Upper lobe of right lung (tissue), 1 donor: ENCODE measurements at regions not wholly inside any gene's neighbourhood (a gene's known extent, or its start where the extent isn't known, plus 50 kb on each side); places are given as distances from the start of the nearest gene placed in this dataset.

ENCODE experiments used
- ATAC-seq: fragments of 200-7000 bp; cut with Tn5 transposase; one replicate; pipeline ENCODE4 v1.9.1; 2020; ENCODE audit warnings: mild to moderate bottlenecking, moderate library complexity
- DNase-seq: peaks from one replicate; pipeline ENCODE4 v3.0.0-alpha.2; 2020
- H3K27ac ChIP-seq: fragments of 200-600 bp; one replicate; pipeline ENCODE4 v1.8.0; 2022
- H3K27me3 ChIP-seq: fragments of 200-600 bp; one replicate; pipeline ENCODE4 v1.8.0; 2022; ENCODE audit warnings: mild to moderate bottlenecking
- H3K36me3 ChIP-seq: fragments of 200-600 bp; one replicate; pipeline ENCODE4 v1.8.0; 2022
- H3K4me1 ChIP-seq: fragments of 200-600 bp; one replicate; pipeline ENCODE4 v1.8.0; 2022
- H3K4me3 ChIP-seq: fragments of 200-600 bp; one replicate; pipeline ENCODE4 v1.8.0; 2022; ENCODE audit warnings: mild to moderate bottlenecking
- H3K9me3 ChIP-seq: fragments of 200-600 bp; one replicate; pipeline ENCODE4 v1.8.0; 2022
- intact Hi-C: fragments of 100-400 bp; cut with DNase I; formaldehyde crosslinking; loops from one replicate; pipeline ENCODE4 v1.11.0; 2022
- TF ChIP-seq, protein P1 (sequence below): fragments of 200-600 bp; IDR thresholded peaks from one replicate; pipeline ENCODE4 v1.8.0; 2022; ENCODE audit warnings: antibody characterized with exemption
- donor health status: DM: no; HTN: yes; CAD: no; lungs with severe emphysema.

DNA sequence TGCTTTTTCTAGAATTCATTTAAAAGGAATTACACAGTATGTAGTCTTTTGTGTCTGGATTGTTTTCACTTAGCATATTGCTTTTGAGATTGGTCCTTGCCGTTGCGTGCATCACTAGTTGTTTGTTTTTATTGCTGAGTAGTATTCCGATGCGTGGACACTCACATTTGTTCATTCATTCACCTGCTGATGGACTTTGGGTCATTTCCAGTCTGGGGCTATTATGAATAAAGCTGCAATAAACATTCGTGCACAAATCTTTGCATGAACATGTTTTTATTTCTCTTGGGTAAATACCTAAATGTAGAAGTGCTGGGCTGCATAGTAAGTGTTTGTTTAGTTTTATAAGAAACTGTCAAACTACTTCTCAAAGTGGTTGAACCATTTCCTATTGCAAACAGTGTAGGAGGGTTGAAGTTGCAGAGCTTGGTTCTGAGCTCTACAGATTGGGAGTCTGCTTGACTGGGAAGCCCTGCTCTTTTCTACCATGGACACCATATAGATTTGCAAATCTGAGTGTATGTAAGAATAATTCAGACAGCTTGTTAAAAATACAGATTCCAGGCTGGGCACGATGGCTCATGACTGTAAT is 404.7 kb upstream of the PROX1 start:
- H3K4me1 ChIP-seq, result no peaks in the 10 kb centered on the region
- no peak overlapping the region for H3K27ac ChIP-seq
- intact Hi-C loops, result no loop called here
- H3K27me3 ChIP-seq, result no peaks in the 10 kb centered on the region
- TF ChIP-seq, protein P1, sequence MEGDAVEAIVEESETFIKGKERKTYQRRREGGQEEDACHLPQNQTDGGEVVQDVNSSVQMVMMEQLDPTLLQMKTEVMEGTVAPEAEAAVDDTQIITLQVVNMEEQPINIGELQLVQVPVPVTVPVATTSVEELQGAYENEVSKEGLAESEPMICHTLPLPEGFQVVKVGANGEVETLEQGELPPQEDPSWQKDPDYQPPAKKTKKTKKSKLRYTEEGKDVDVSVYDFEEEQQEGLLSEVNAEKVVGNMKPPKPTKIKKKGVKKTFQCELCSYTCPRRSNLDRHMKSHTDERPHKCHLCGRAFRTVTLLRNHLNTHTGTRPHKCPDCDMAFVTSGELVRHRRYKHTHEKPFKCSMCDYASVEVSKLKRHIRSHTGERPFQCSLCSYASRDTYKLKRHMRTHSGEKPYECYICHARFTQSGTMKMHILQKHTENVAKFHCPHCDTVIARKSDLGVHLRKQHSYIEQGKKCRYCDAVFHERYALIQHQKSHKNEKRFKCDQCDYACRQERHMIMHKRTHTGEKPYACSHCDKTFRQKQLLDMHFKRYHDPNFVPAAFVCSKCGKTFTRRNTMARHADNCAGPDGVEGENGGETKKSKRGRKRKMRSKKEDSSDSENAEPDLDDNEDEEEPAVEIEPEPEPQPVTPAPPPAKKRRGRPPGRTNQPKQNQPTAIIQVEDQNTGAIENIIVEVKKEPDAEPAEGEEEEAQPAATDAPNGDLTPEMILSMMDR, result no peak
- no peak overlapping the region for H3K4me3 ChIP-seq
- no peaks in the 10 kb centered on the region for H3K36me3 ChIP-seq
- H3K9me3 ChIP-seq, result no peaks in the 10 kb centered on the region
- ATAC-seq (peak; percentile 66), DNase-seq (no peak)

GRCh38 chr1:213584272-213584671 is 403.5 kb upstream of the PROX1 start:
- no peak for DNase-seq

DNA sequence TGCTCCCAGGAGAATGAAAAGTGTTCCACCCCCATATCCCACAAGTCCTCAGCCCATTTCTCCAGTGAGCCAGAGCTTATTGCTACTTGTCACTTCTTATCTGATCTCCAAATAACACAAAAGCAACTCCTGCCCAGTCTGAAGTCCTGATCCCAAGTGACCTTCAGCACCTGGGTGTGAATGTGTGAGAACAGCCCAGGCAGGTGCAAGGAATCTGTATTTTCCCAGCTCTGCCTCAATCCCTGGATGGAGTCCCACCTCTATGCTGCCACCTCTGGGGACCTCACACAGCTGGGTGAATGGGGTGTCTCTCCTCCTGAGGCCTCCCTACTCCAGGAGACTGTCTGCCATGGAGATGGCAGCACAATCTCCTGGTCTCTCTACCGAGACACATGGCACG is 402.4 kb upstream of the PROX1 start:
- no peak for ATAC-seq

More at GRCh38 chr1:213584272-213584671, 403.5 kb upstream of the PROX1 start:
- no peaks in the 10 kb centered on the region for H3K9me3 ChIP-seq
- no peak overlapping the region for H3K4me3 ChIP-seq
- H3K4me1 ChIP-seq, result no peaks in the 10 kb centered on the region
- TF ChIP-seq, protein P1, result no peak
- intact Hi-C loops, result no loop called here
- H3K27ac ChIP-seq, result no peak overlapping the region
- no peak for ATAC-seq
- no peaks in the 10 kb centered on the region for H3K36me3 ChIP-seq
- no peaks in the 10 kb centered on the region for H3K27me3 ChIP-seq

GRCh38 chr1:213585959-213586586 is 401.7 kb upstream of the PROX1 start:
- no peaks in the 10 kb centered on the region for H3K9me3 ChIP-seq
- H3K4me1 ChIP-seq, result no peaks in the 10 kb centered on the region
- TF ChIP-seq, protein P1, result no peak
- no peak overlapping the region for H3K4me3 ChIP-seq
- no peak overlapping the region for H3K27ac ChIP-seq
- intact Hi-C loops, result no loop called here
- no peak for ATAC-seq
- H3K27me3 ChIP-seq, result no peaks in the 10 kb centered on the region
- H3K36me3 ChIP-seq, result no peaks in the 10 kb centered on the region
- no peak for DNase-seq

More for the DNA sequence above, 402.4 kb upstream of the PROX1 start:
- intact Hi-C loops, result no loop called here
- H3K4me1 ChIP-seq, result no peaks in the 10 kb centered on the region
- no peak overlapping the region for H3K4me3 ChIP-seq
- H3K27me3 ChIP-seq, result no peaks in the 10 kb centered on the region
- DNase-seq, result no peak
- H3K27ac ChIP-seq, result no peak overlapping the region
- H3K36me3 ChIP-seq, result no peaks in the 10 kb centered on the region
- TF ChIP-seq, protein P1, result no peak
- H3K9me3 ChIP-seq, result no peaks in the 10 kb centered on the region

- no peak overlapping the region for H3K27ac ChIP-seq
- H3K9me3 ChIP-seq, result no peaks in the 10 kb centered on the region
- no peaks in the 10 kb centered on the region for H3K4me1 ChIP-seq
- intact Hi-C loops, result no loop called here
- H3K4me3 ChIP-seq, result no peak overlapping the region
- no peaks in the 10 kb centered on the region for H3K36me3 ChIP-seq
- no peak for DNase-seq
- H3K27me3 ChIP-seq, result no peaks in the 10 kb centered on the region
- TF ChIP-seq, protein P1, result no peak
- ATAC-seq, result peak; percentile 11
Observed at GRCh38 chr1:213586587-213586972, 401.2 kb upstream of the PROX1 start.
